Vagina (tissue), 2 donors: ENCODE measurements at regions not wholly inside any gene's neighbourhood (a gene's known extent, or its start where the extent isn't known, plus 50 kb on each side); places are given as distances from the start of the nearest gene placed in this dataset.

Experiments
- POLR2A ChIP-seq, 2 donors: fragments of 450-650 bp; IDR thresholded peaks; one replicate each; pipeline ENCODE4 v1.6.1; 2017; ENCODE audit warnings: antibody characterized with exemption in 2 of 2, mild to moderate bottlenecking in 2 of 2, moderate library complexity in 2 of 2
- TF ChIP-seq, protein P1 (sequence below), 3 experiments: fragments of 450-650 bp in 2 of 3; fragments of 200-600 bp in 1 of 3; sonication (generic) in 1 of 3; IDR thresholded peaks; one replicate each; pipeline ENCODE4 v1.5.1; 2017 to 2019; ENCODE audit warnings: antibody characterized with exemption in 3 of 3, mild to moderate bottlenecking in 2 of 3, moderate library complexity in 2 of 3

DNA sequence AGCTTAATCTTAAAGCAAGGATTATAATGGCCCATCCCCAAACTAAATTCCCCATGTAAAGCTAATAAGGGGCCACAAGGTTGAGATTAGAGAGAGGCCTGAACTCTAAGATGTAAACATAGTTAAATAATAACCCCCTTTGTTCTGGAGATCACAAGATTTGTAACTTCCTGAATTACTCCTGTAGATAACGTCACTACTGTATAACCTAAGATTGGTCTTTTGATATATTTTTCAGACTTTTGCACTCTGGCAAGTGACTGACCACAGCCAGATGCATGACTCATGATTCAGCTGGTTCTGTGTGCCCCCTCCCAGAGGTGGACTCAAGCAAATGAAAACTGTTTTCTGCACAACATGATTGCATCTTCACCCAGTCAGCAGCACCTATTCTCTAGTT lies 686.0 kb upstream of the DDX18 start:
- no peak for TF ChIP-seq POLR2A (IDR thresholded peaks at IDR 0.05)
- TF ChIP-seq, protein P1, sequence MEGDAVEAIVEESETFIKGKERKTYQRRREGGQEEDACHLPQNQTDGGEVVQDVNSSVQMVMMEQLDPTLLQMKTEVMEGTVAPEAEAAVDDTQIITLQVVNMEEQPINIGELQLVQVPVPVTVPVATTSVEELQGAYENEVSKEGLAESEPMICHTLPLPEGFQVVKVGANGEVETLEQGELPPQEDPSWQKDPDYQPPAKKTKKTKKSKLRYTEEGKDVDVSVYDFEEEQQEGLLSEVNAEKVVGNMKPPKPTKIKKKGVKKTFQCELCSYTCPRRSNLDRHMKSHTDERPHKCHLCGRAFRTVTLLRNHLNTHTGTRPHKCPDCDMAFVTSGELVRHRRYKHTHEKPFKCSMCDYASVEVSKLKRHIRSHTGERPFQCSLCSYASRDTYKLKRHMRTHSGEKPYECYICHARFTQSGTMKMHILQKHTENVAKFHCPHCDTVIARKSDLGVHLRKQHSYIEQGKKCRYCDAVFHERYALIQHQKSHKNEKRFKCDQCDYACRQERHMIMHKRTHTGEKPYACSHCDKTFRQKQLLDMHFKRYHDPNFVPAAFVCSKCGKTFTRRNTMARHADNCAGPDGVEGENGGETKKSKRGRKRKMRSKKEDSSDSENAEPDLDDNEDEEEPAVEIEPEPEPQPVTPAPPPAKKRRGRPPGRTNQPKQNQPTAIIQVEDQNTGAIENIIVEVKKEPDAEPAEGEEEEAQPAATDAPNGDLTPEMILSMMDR (IDR thresholded peaks at IDR 0.05): no peak
